GM19035 (cell line): ENCODE measurements at regions not wholly inside any gene's neighbourhood (a gene's known extent, or its start where the extent isn't known, plus 50 kb on each side); places are given as distances from the start of the nearest gene placed in this dataset.

Experiments
- ATAC-seq: cut with Tn5 transposase; IDR thresholded peaks from one replicate; pipeline ENCODE4 v1.9.1; 2021; ENCODE audit not compliant: unreplicated experiment

- ATAC-seq, result no peak
Observed at GRCh38 chr22:48808038-48808960, 1019.4 kb downstream of the BRD1 start.

GRCh38 chr22:48807155-48807554 lies 1020.5 kb downstream of the BRD1 start:
- ATAC-seq, result no peak

GRCh38 chr22:48806227-48806781 lies 1021.4 kb downstream of the BRD1 start:
- ATAC-seq, result no peak

GRCh38 chr22:48805516-48805915 lies 1022.2 kb downstream of the BRD1 start:
- no peak for ATAC-seq

GRCh38 chr22:48804811-48805301 lies 1022.8 kb downstream of the BRD1 start:
- no peak for ATAC-seq

GRCh38 chr22:48803948-48804810 lies 1023.5 kb downstream of the BRD1 start:
- no peak for ATAC-seq

- no peak for ATAC-seq
Observed at GRCh38 chr22:48803171-48803947, 1024.3 kb downstream of the BRD1 start.

GRCh38 chr22:48802576-48802975 lies 1025.1 kb downstream of the BRD1 start:
- no peak for ATAC-seq

- no peak for ATAC-seq
Observed at GRCh38 chr22:48800886-48801607, 1026.6 kb downstream of the BRD1 start.

GRCh38 chr22:48800036-48800885 lies 1027.4 kb downstream of the BRD1 start:
- no peak for ATAC-seq

- ATAC-seq, result no peak
Observed at GRCh38 chr22:48799227-48799970, 1028.3 kb downstream of the BRD1 start.

- no peak for ATAC-seq
Observed at GRCh38 chr22:48798281-48799226, 1029.1 kb downstream of the BRD1 start.

GRCh38 chr22:48797731-48798130 lies 1029.9 kb downstream of the BRD1 start:
- ATAC-seq, result no peak

- no peak for ATAC-seq
Observed at GRCh38 chr22:48796310-48797015, 1031.2 kb downstream of the BRD1 start.

- no peak for ATAC-seq
Observed at GRCh38 chr22:48795664-48796063, 1032.0 kb downstream of the BRD1 start.

GRCh38 chr22:48794906-48795305 lies 1032.8 kb downstream of the BRD1 start:
- no peak for ATAC-seq

- ATAC-seq, result no peak
Observed at GRCh38 chr22:48793949-48794348, 1033.7 kb downstream of the BRD1 start.
